ENCODE measurements at regions not wholly inside any gene's neighbourhood (a gene's known extent, or its start where the extent isn't known, plus 50 kb on each side); places are given as distances from the start of the nearest gene placed in this dataset.

DNA sequence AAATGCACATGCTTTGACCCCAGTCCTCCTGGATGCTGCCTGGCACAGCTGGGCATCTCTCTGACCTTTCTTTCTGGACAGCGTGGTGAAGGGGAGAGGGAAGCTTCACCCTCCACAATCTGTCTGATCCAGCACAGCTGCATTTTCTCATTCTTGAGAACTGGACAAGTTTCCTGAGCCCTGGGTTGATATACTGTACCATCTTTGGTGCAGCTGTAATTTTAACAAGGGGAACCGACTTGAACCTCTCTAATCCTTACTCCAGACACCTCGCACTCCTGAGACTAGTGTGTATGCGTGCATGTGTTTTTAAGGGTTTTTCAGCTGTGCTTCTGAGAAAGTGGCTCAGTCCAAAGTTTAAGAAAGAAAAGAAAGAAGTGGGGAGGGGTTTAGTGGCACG, 655.7 kb downstream of the INHBA start:
- Histone ChIP-seq H3K27me3 (ENCODE audit: low read depth, low read length) (no peaks in the 10 kb centered on the region), H3K36me3 (replicated peaks; ENCODE audit: low read depth, low read length) (no peaks in the 10 kb centered on the region), H3K4me1 (ENCODE audit: low read length) (no peaks in the 10 kb centered on the region), H3K4me3 (ENCODE audit: low read length) (no peak overlapping the region), H3K27ac (ENCODE audit: low read length) (no peak overlapping the region), H3K79me2 (ENCODE audit: low read length) (no peaks in the 10 kb centered on the region), H4K20me1 (ENCODE audit: insufficient read depth, low read length) (no peaks in the 10 kb centered on the region), H3K4me2 (ENCODE audit: low read length) (no peak overlapping the region), H3K9ac (ENCODE audit: low read length) (no peak overlapping the region), H3K9me3 (ENCODE audit: insufficient read depth, low read length) (no peaks in the 10 kb centered on the region), H2AFZ (ENCODE audit: low read depth, low read length) (no peak overlapping the region)
- TF ChIP-seq, protein P1, sequence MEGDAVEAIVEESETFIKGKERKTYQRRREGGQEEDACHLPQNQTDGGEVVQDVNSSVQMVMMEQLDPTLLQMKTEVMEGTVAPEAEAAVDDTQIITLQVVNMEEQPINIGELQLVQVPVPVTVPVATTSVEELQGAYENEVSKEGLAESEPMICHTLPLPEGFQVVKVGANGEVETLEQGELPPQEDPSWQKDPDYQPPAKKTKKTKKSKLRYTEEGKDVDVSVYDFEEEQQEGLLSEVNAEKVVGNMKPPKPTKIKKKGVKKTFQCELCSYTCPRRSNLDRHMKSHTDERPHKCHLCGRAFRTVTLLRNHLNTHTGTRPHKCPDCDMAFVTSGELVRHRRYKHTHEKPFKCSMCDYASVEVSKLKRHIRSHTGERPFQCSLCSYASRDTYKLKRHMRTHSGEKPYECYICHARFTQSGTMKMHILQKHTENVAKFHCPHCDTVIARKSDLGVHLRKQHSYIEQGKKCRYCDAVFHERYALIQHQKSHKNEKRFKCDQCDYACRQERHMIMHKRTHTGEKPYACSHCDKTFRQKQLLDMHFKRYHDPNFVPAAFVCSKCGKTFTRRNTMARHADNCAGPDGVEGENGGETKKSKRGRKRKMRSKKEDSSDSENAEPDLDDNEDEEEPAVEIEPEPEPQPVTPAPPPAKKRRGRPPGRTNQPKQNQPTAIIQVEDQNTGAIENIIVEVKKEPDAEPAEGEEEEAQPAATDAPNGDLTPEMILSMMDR (IDR thresholded peaks at IDR 0.05; ENCODE audit: low read depth, low read length), result no peak
- TF ChIP-seq EZH2phosphoT487 (IDR thresholded peaks at IDR 0.05; ENCODE audit: low read depth), result no peak

DNA sequence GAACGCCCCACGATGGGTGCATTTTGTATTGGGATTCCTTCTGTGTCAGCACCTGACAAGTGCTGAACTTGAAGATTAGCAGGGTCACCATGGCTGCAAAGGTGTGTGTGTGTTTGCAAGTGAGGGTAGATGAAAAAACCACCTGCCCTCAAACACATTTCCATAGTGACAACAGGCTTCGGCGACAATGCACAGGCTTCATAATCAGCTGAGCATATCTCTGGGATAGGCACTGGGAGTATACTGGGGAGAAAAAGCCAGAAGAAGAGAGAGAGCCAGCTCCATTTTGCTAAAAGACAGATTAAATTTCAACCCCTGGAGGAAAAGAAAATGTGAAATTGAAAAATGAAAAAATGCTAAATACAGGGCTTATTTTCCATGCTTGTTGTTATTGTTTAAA, 656.1 kb downstream of the INHBA start:
- Histone ChIP-seq H3K4me1 (ENCODE audit: low read length) (no peaks in the 10 kb centered on the region), H3K9ac (ENCODE audit: low read length) (no peak overlapping the region), H3K4me3 (ENCODE audit: low read length) (no peak overlapping the region), H4K20me1 (ENCODE audit: insufficient read depth, low read length) (no peaks in the 10 kb centered on the region), H3K79me2 (ENCODE audit: low read length) (no peaks in the 10 kb centered on the region), H3K27ac (ENCODE audit: low read length) (no peak overlapping the region), H3K4me2 (ENCODE audit: low read length) (no peak overlapping the region), H3K9me3 (ENCODE audit: insufficient read depth, low read length) (no peaks in the 10 kb centered on the region), H3K27me3 (ENCODE audit: low read depth, low read length) (no peaks in the 10 kb centered on the region), H2AFZ (ENCODE audit: low read depth, low read length) (no peak overlapping the region), H3K36me3 (replicated peaks; ENCODE audit: low read depth, low read length) (no peaks in the 10 kb centered on the region)
- TF ChIP-seq, protein P1 (IDR thresholded peaks at IDR 0.05; ENCODE audit: low read depth, low read length), result no peak
- no peak for TF ChIP-seq EZH2phosphoT487 (IDR thresholded peaks at IDR 0.05; ENCODE audit: low read depth)

DNA sequence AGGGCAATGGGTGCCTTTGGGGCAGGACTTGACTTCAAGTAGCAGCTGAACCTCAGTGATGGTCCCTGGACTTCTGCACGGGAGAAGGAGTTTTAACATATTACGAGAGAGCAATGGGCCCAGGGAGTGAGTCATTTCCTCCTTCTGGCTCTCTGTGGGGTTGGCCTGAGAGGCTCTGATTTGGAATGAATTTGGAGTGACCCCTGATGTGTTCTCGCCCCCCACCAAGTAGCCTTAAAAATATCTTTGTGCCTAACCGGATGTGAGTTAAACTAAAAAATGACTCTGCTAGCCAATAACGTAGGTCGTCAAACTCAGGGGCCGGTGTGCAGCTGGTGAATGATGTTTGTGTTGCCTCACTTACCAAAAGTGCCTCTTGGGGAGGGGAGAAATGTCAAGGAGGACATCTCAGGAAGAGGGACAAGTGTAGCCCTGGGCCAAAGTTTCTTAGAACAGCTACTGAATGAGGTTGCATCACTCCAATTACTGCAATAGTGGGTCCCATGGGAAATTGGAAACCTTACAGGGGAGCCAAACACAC, 656.6 kb downstream of the INHBA start:
- TF ChIP-seq, protein P1 (IDR thresholded peaks at IDR 0.05; ENCODE audit: low read depth, low read length), result no peak
- TF ChIP-seq EZH2phosphoT487 (IDR thresholded peaks at IDR 0.05; ENCODE audit: low read depth), result no peak
- Histone ChIP-seq H3K27ac (ENCODE audit: low read length) (no peak overlapping the region), H2AFZ (ENCODE audit: low read depth, low read length) (no peak overlapping the region), H3K27me3 (ENCODE audit: low read depth, low read length) (no peaks in the 10 kb centered on the region), H4K20me1 (ENCODE audit: insufficient read depth, low read length) (no peaks in the 10 kb centered on the region), H3K4me3 (ENCODE audit: low read length) (no peak overlapping the region), H3K4me1 (ENCODE audit: low read length) (no peaks in the 10 kb centered on the region), H3K9me3 (ENCODE audit: insufficient read depth, low read length) (no peaks in the 10 kb centered on the region), H3K79me2 (ENCODE audit: low read length) (no peaks in the 10 kb centered on the region), H3K9ac (ENCODE audit: low read length) (no peak overlapping the region), H3K4me2 (ENCODE audit: low read length) (no peak overlapping the region), H3K36me3 (replicated peaks; ENCODE audit: low read depth, low read length) (no peaks in the 10 kb centered on the region)

DNA sequence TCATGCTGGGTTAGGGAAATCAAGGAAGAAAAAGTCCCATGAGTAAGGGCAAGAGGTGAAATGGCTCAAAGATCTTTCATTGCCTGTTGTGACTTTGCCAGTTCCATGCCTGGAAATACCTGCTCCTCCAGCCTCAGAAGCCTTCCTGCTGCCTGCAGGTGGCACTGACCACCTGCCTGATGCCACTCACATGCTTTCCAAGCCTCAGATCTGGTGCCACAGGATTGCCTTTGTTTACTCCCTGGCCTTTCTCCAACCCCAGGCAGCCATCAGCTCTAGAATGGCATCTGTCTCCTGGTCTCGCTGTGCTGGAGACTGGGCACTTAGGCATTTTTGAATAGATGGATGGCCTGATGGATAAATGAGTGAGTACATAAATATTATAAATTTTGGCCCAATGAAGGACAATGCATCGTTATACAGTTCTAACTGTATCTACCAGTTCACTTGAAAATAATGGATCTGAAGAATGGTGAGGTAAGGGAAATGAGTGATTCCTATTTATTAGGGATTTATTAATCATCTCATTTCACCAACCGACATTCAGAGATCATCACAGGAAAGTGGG, 657.2 kb downstream of the INHBA start:
- Histone ChIP-seq H3K4me1 (ENCODE audit: low read length) (no peaks in the 10 kb centered on the region), H3K9ac (ENCODE audit: low read length) (no peak overlapping the region), H3K9me3 (ENCODE audit: insufficient read depth, low read length) (no peaks in the 10 kb centered on the region), H3K36me3 (replicated peaks; ENCODE audit: low read depth, low read length) (no peaks in the 10 kb centered on the region), H2AFZ (ENCODE audit: low read depth, low read length) (no peak overlapping the region), H3K4me3 (ENCODE audit: low read length) (no peak overlapping the region), H3K27me3 (ENCODE audit: low read depth, low read length) (no peaks in the 10 kb centered on the region), H3K27ac (ENCODE audit: low read length) (no peak overlapping the region), H3K4me2 (ENCODE audit: low read length) (no peak overlapping the region), H4K20me1 (ENCODE audit: insufficient read depth, low read length) (no peaks in the 10 kb centered on the region), H3K79me2 (ENCODE audit: low read length) (no peaks in the 10 kb centered on the region)
- TF ChIP-seq EZH2phosphoT487 (IDR thresholded peaks at IDR 0.05; ENCODE audit: low read depth), result no peak
- TF ChIP-seq, protein P1 (IDR thresholded peaks at IDR 0.05; ENCODE audit: low read depth, low read length), result peak; percentile 49

All from OCI-LY3 (cell line).